ENCODE measurements at regions not wholly inside any gene's neighbourhood (a gene's known extent, or its start where the extent isn't known, plus 50 kb on each side); places are given as distances from the start of the nearest gene placed in this dataset.

DNA sequence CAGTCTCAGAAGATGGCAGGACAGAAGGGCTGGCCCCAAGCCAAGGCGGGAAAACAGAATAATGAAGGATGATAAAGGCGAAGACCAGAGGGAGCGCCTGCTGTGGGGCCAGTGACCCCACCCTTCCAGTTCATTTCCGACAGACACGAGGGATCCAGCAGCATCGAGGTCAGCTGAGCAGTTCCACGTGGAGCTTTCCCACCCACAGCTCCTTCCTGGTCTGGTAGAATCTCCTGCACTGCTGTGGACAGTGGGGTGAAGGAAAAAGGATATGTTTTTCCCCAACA is 265.9 kb upstream of the VLDLR start (continued):
- no peak for TF ChIP-seq SMC3 (IDR thresholded peaks at IDR 0.05; ENCODE audit: low read depth, low read length)
- no peak for TF ChIP-seq RCOR1 (IDR thresholded peaks at IDR 0.05; ENCODE audit: insufficient replicate concordance, low read length)
- no peak for TF ChIP-seq MAZ (IDR thresholded peaks at IDR 0.05; ENCODE audit: borderline replicate concordance, low read depth, low read length)

GRCh38 chr9:2356041-2356790 is 265.4 kb upstream of the VLDLR start:
- Histone ChIP-seq H3K23ac (ENCODE audit: low read depth, low read length) (no peak overlapping the region), H3K18ac (ENCODE audit: low read depth, low read length) (no peak overlapping the region), H3K4ac (ENCODE audit: low read depth, low read length) (no peak overlapping the region), H3K79me1 (ENCODE audit: low read depth in 1 of 2, low read length in 2 of 2) (no peaks in the 10 kb centered on the region), H4K5ac (ENCODE audit: low read depth, low read length) (no peak overlapping the region), H2BK120ac (ENCODE audit: low read depth, low read length) (no peak overlapping the region), H4K91ac (ENCODE audit: insufficient read depth, low read depth, low read length) (no peak overlapping the region), H3K36me3 (ENCODE audit: control insufficient read depth, insufficient read depth, low read length) (no peaks in the 10 kb centered on the region), H3K9me3 (ENCODE audit: control insufficient read depth, insufficient read depth, low read length) (no peaks in the 10 kb centered on the region), H4K20me1 (ENCODE audit: insufficient read depth, low read length) (no peaks in the 10 kb centered on the region), H3K27ac (ENCODE audit: insufficient read depth, low read length) (no peak overlapping the region), H3K9me1 (ENCODE audit: insufficient read depth, low read length) (no peaks in the 10 kb centered on the region), H3K4me2 (ENCODE audit: low read depth, low read length) (no peak overlapping the region), H2BK15ac (ENCODE audit: low read depth, low read length) (no peak overlapping the region), H3K4me3 (ENCODE audit: insufficient read depth, low read depth, low read length) (no peak overlapping the region), H2BK20ac (ENCODE audit: low read depth, low read length) (no peak overlapping the region), H3K4me1 (ENCODE audit: control insufficient read depth, insufficient read depth, low read length) (no peaks in the 10 kb centered on the region), H2AK9ac (replicated peaks; ENCODE audit: low read depth, low read length, poor library complexity) (no peak overlapping the region), H4K8ac (ENCODE audit: low read depth in 2 of 2, low read length in 2 of 2) (no peak overlapping the region), H2BK5ac (ENCODE audit: low read depth, low read length, poor library complexity, severe bottlenecking) (no peak overlapping the region), H3K9ac (ENCODE audit: low read depth, low read length) (no peak overlapping the region), H2AFZ (replicated peaks; ENCODE audit: low read length, poor library complexity) (no peak overlapping the region), H3K27me3 (ENCODE audit: control insufficient read depth, insufficient read depth, low read length) (peaks cover 3% of the 10 kb centered on the region; the same call in 1 of the 2 replicates), H3K56ac (ENCODE audit: extremely low read depth, insufficient read depth, low read length) (no peak overlapping the region), H3K14ac (replicated peaks; ENCODE audit: low read depth, low read length) (no peak overlapping the region), H2AK5ac (ENCODE audit: low read depth, low read length) (no peak overlapping the region)
- TF ChIP-seq BHLHE40 (IDR thresholded peaks at IDR 0.05; ENCODE audit: low read depth, low read length) (no peak), USF2 (IDR thresholded peaks at IDR 0.05; ENCODE audit: low read depth, low read length) (no peak), MAZ (IDR thresholded peaks at IDR 0.05; ENCODE audit: borderline replicate concordance, low read depth, low read length) (no peak), MXI1 (IDR thresholded peaks at IDR 0.05; ENCODE audit: borderline replicate concordance, low read depth, low read length) (no peak), MAFK (IDR thresholded peaks at IDR 0.05; ENCODE audit: low read depth, low read length) (no peak), SMC3 (IDR thresholded peaks at IDR 0.05; ENCODE audit: low read depth, low read length) (no peak), NFE2L2 (IDR thresholded peaks at IDR 0.05; ENCODE audit: low read depth, low read length) (no peak), RFX5 (IDR thresholded peaks at IDR 0.05; ENCODE audit: low read depth, low read length) (no peak), FOS (IDR thresholded peaks at IDR 0.05; ENCODE audit: low read depth, low read length) (no peak)
- TF ChIP-seq, protein P1, sequence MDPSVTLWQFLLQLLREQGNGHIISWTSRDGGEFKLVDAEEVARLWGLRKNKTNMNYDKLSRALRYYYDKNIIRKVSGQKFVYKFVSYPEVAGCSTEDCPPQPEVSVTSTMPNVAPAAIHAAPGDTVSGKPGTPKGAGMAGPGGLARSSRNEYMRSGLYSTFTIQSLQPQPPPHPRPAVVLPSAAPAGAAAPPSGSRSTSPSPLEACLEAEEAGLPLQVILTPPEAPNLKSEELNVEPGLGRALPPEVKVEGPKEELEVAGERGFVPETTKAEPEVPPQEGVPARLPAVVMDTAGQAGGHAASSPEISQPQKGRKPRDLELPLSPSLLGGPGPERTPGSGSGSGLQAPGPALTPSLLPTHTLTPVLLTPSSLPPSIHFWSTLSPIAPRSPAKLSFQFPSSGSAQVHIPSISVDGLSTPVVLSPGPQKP (IDR thresholded peaks at IDR 0.05; ENCODE audit: borderline replicate concordance, low read depth, low read length) = no peak
- ChIA-PET POLR2A (ENCODE audit: unreplicated experiment) (no interaction called here), CTCF (interaction anchor here (0.6 kb wide), 1 partner anchor 198 kb away, joined by 11 read pairs; no protein-coding TSS in a partner anchor)
- in situ Hi-C loops (cut with MboI; ENCODE audit: low sequenced_read_pairs) = no loop called here
- intact Hi-C loops (cut with micrococcal nuclease) = no loop called here
- no CpG with 5 or more reads among the region's 8 CpGs for WGBS, 2 experiments (ENCODE audit: extremely low coverage in 2 of 2, insufficient read length in 1 of 2)
- BruUV-seq (replicated peaks) = no TSS peak
- DNase-seq (no peak), ATAC-seq (ENCODE audit: low read depth) (no peak)
- dilution Hi-C loops (cut with HindIII; ENCODE audit: low sequenced_read_pairs, unreplicated experiment) = no loop called here

All from IMR-90 (cell line).